Karpas-422 (cell line): ENCODE measurements at regions not wholly inside any gene's neighbourhood (a gene's known extent, or its start where the extent isn't known, plus 50 kb on each side); places are given as distances from the start of the nearest gene placed in this dataset.

Source experiments
- DNase-seq: peaks from one replicate; pipeline ENCODE4 v3.0.0-alpha.2; 2015
- H2AFZ ChIP-seq: fragments of 200-600 bp; sonication (generic); 2 replicates; pipeline ENCODE4 v1.6.1; 2014; ENCODE audit warnings: antibody characterized with exemption, low read length, mixed read lengths
- H3K27ac ChIP-seq: fragments of 200-600 bp; sonication (generic); 2 replicates; pipeline ENCODE4 v1.5.1; 2014; ENCODE audit warnings: mild to moderate bottlenecking, low read length, moderate library complexity
- H3K27me3 ChIP-seq: fragments of 200-600 bp; sonication (generic); 2 replicates; pipeline ENCODE4 v1.6.1; 2014; ENCODE audit warnings: low read length, mixed read lengths
- H3K36me3 ChIP-seq: fragments of 200-600 bp; sonication (generic); 2 replicates; pipeline ENCODE4 v1.6.1; 2014; ENCODE audit warnings: low read length, mixed read lengths; ENCODE audit not compliant: insufficient read depth
- H3K4me1 ChIP-seq: fragments of 200-600 bp; sonication (generic); 2 replicates; pipeline ENCODE4 v1.6.1; 2014; ENCODE audit warnings: mild to moderate bottlenecking, low read length, mixed read lengths
- H3K4me2 ChIP-seq: fragments of 200-600 bp; sonication (generic); 2 replicates; pipeline ENCODE4 v1.6.1; 2014; ENCODE audit warnings: low read length, low read depth, mild to moderate bottlenecking; ENCODE audit not compliant: poor library complexity, severe bottlenecking
- H3K4me3 ChIP-seq: fragments of 200-600 bp; sonication (generic); 2 replicates; pipeline ENCODE4 v1.5.1; 2014; ENCODE audit warnings: mild to moderate bottlenecking, antibody characterized with exemption, low read length, mixed read lengths
- H3K79me2 ChIP-seq: fragments of 200-600 bp; sonication (generic); 2 replicates; pipeline ENCODE4 v1.6.1; 2014; ENCODE audit warnings: mild to moderate bottlenecking, low read length, mixed read lengths
- H3K9ac ChIP-seq: fragments of 200-600 bp; sonication (generic); 2 replicates; pipeline ENCODE4 v1.6.0; 2014; ENCODE audit warnings: low read length
- H3K9me2 ChIP-seq: fragments of 200-600 bp; sonication (generic), shearing (Covaris generic); replicated peaks from 2 replicates; pipeline ENCODE4 v1.6.0; 2014; ENCODE audit warnings: mild to moderate bottlenecking, low read length, moderate library complexity; ENCODE audit not compliant: insufficient read depth
- H3K9me3 ChIP-seq: fragments of 300-700, 200-600 bp; sonication (generic); 2 replicates; pipeline ENCODE4 v1.6.1; 2014; ENCODE audit warnings: low read length, mixed read lengths
- H4K20me1 ChIP-seq: fragments of 200-600 bp; sonication (generic); 2 replicates; pipeline ENCODE4 v1.6.1; 2014; ENCODE audit warnings: mild to moderate bottlenecking, antibody characterized with exemption, low read length, low read depth; ENCODE audit not compliant: insufficient read depth

DNA sequence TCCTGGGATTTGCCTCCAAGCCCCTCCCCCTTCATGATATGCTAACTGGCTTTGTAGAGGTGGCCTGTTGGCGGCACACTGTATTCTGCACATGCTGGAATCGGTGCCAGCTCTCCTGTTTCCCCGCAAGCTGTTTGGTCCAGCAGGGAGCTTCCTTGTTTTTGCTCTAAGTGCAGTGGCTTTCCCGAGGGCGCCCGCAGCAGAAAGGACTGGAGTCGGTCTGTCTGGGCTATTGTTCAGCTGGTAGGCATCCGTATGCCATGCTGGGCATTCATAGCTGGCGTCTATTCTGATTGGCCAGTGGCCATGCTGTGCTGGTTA is 88.9 kb upstream of the MED13L start:
- H3K27ac ChIP-seq: no peak overlapping the region
- H2AFZ ChIP-seq: no peak overlapping the region
- no peaks in the 10 kb centered on the region for H4K20me1 ChIP-seq
- H3K4me3 ChIP-seq: no peak overlapping the region
- no peak for DNase-seq
- H3K4me2 ChIP-seq: no peak overlapping the region
- no peaks in the 10 kb centered on the region for H3K79me2 ChIP-seq
- no peaks in the 10 kb centered on the region for H3K9me2 ChIP-seq
- H3K9ac ChIP-seq: no peak overlapping the region
- no peaks in the 10 kb centered on the region for H3K27me3 ChIP-seq
- H3K9me3 ChIP-seq: no peaks in the 10 kb centered on the region
- H3K36me3 ChIP-seq: no peaks in the 10 kb centered on the region
- H3K4me1 ChIP-seq: no peaks in the 10 kb centered on the region

DNA sequence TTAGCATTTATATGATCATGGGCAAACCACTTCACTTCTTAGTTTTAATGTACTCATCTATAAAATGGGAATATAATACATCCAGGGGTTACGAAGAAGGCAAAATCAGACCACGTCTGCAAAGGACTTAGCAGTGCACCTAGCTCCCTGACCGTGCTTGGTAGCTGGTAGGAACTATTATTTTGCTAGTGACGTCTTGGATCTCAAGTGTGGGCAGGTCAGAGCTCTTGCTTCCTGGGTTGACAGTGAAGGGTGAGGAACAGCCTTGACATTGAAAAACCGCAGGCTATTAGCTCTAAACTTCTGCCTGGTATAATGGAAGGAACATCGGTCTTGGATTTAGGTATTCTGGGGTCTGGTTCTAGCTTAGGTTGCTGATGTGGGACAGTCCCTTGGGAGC is 89.3 kb upstream of the MED13L start:
- Histone ChIP-seq H2AFZ (no peak overlapping the region), H3K9ac (no peak overlapping the region), H4K20me1 (no peaks in the 10 kb centered on the region), H3K9me2 (no peaks in the 10 kb centered on the region), H3K4me2 (no peak overlapping the region), H3K4me3 (no peak overlapping the region), H3K4me1 (no peaks in the 10 kb centered on the region), H3K9me3 (no peaks in the 10 kb centered on the region), H3K79me2 (no peaks in the 10 kb centered on the region), H3K27me3 (no peaks in the 10 kb centered on the region), H3K36me3 (no peaks in the 10 kb centered on the region), H3K27ac (no peak overlapping the region)
- DNase-seq: no peak

DNA sequence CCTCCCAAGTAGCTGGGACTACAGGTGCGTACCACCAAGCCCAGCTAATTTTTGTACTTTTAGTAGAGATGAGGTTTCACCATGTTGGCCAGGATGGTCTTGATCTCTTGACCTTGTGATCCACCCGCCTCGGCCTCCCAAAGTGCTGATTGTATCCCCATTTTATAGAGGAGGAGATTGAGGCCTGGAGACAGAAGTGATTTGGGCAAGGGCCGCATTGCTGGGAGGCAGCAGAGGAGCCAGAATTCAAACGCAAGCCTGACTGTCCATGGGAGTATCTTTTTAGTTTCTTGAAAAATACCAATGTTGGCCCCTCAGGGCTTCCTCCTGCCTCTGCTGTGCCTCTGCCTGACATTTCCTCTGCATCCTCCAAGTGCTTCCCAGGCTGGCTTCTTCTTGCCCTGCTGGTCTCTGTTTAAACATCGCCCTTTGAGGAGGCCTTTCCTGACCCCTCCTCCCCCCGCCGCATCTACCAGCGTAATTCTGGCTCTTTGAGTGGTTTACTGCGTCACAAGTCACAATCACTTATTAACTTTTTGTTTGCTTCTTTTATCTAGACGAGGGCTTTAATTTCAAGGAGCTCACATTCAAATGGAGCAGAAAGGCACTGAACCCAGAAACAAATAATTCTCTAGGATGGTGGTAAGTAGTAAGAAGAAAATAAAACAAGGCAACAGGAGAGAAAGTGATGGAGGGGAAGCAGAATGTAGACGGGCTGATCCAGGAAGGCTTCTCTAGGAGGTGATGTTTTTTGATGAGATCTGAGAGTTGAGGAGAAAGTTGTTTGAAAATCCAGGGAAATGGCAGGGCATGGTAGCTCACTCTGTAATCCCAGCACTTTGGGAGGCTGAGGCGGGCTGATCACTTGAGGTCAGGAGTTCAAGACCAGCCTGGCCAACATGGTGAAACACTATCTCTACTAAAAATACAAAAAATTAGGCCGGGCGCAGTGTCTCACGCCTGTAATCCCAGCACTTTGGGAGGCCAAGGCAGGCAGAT is 91.0 kb upstream of the MED13L start:
- Histone ChIP-seq H3K4me2 (no peak overlapping the region), H3K79me2 (no peaks in the 10 kb centered on the region), H4K20me1 (no peaks in the 10 kb centered on the region), H3K27ac (no peak overlapping the region), H3K9ac (no peak overlapping the region), H3K36me3 (no peaks in the 10 kb centered on the region), H3K9me3 (no peaks in the 10 kb centered on the region), H2AFZ (no peak overlapping the region), H3K4me3 (no peak overlapping the region), H3K9me2 (no peaks in the 10 kb centered on the region), H3K27me3 (no peaks in the 10 kb centered on the region), H3K4me1 (no peaks in the 10 kb centered on the region)
- no peak for DNase-seq

DNA sequence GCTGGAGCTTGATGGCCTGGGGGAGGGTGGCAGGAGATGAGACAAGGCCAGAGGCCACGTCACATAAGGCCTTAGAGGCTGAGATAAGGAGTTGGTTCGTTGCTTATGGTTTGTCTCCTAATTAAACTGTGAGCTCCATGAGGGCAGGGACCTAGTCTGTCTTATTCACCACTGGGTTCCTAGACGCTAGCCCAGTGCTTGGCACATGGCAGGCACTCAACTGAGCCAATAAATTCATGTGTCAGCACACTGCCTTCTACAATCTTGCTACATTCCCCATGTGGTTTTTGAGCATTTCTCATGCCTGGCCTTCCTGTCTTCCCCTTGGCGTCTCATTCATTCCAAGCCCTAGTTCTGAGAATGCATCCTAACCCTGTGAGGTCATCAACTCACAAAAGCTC is 92.5 kb upstream of the MED13L start:
- Histone ChIP-seq H3K9me3 (no peaks in the 10 kb centered on the region), H4K20me1 (no peaks in the 10 kb centered on the region), H3K4me3 (no peak overlapping the region), H3K9ac (no peak overlapping the region), H3K36me3 (no peaks in the 10 kb centered on the region), H3K4me2 (no peak overlapping the region), H2AFZ (no peak overlapping the region), H3K27ac (no peak overlapping the region), H3K4me1 (no peaks in the 10 kb centered on the region), H3K79me2 (no peaks in the 10 kb centered on the region), H3K27me3 (no peaks in the 10 kb centered on the region), H3K9me2 (no peaks in the 10 kb centered on the region)
- no peak for DNase-seq

DNA sequence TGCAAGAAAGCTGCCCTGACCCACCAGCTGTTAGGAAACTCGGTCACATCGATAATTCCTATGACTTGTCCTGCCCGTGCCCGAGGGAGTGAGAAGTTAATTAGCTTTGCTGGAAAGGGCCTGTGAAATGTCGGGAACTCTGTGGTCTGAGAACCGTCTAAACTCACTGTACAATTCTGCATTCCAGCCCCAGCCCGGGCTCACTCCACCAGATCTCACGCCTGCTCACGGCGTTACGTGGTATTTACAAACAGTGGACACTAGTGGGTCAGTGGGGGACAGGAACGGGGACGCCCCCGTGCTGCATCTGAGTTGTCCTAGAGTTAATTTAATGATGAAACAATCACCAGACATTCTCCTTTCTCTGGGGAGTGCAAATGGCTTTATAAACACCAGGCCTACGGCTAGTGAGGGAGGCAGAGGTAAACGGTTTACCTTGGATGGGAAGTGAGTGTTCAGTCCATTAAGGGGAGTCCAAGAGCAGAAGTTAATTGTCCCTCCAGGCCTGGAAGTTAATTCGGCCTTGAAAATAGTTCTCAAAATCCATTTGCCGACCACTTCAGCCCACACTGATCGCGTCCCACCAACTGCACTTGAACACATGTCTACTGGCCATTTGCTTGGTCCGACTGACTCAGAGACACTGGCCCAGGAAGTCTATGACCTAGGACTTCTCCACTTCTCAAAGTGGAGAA is 93.5 kb upstream of the MED13L start:
- Histone ChIP-seq H3K4me3 (no peak overlapping the region), H3K27ac (no peak overlapping the region), H3K79me2 (no peaks in the 10 kb centered on the region), H3K9ac (no peak overlapping the region), H3K9me2 (no peaks in the 10 kb centered on the region), H3K36me3 (no peaks in the 10 kb centered on the region), H3K4me1 (no peaks in the 10 kb centered on the region), H2AFZ (no peak overlapping the region), H4K20me1 (no peaks in the 10 kb centered on the region), H3K4me2 (no peak overlapping the region), H3K27me3 (no peaks in the 10 kb centered on the region), H3K9me3 (no peaks in the 10 kb centered on the region; the same call in 1 of the 2 replicates)
- no peak for DNase-seq

DNA sequence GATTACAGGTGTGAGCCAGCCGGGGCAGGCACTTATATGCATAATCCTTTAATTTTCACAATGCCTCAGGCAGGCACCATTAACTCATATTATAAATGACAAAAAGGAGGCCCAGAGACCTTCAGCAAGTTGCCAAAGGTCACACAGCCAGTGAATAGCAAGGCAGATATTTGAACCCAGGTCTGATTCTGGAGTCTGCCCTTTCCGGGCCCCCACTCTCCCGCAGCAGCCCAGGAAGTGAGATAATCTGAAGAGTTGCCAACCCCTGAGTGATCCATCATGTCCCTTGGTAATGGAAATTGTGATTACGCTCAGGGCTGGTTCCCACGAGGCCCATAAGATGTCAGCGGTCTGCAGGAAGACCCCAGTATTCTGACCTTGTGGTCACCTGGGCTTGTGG is 95.3 kb upstream of the MED13L start:
- no peaks in the 10 kb centered on the region; the same call in 1 of the 2 replicates for H3K9me3 ChIP-seq
- no peak overlapping the region for H3K4me2 ChIP-seq
- no peaks in the 10 kb centered on the region for H4K20me1 ChIP-seq
- no peak overlapping the region for H3K9ac ChIP-seq
- no peak overlapping the region for H2AFZ ChIP-seq
- H3K36me3 ChIP-seq: no peaks in the 10 kb centered on the region
- H3K9me2 ChIP-seq: no peaks in the 10 kb centered on the region
- H3K4me1 ChIP-seq: no peaks in the 10 kb centered on the region
- no peak overlapping the region for H3K4me3 ChIP-seq
- DNase-seq: no peak
- H3K27me3 ChIP-seq: no peaks in the 10 kb centered on the region
- no peak overlapping the region for H3K27ac ChIP-seq
- H3K79me2 ChIP-seq: no peaks in the 10 kb centered on the region

DNA sequence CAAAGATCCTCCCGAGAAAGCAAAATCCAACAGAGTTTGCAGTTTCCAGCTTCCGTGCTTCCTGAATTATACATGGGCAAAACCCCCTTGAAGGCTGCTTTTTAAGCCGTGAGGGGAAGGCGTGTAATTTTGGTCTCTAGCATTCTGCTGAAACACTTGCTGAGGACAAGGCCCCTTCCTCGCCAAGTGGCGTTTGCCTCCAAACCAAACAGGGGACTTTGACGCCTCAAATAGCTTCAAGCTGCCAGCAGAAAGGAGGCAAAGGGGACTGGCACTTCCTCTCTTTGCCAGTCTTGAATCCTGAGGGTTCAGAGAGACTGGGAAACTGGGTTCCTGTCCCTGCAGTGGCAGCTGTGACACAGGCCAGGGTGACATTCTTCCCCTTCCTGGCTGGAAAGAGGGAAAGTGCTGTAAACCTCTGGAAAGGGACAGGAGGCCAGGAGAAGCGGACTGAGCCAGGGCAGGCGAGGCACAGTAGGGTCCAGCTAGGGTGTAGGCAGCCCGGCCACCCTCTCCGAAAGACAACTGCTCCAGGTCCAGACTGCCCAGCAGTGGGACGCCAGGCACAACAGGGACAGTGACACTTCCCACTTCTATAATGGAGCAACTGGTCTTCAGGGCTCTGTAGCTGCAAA is 96.2 kb upstream of the MED13L start:
- H3K4me1 ChIP-seq: no peaks in the 10 kb centered on the region
- H3K36me3 ChIP-seq: no peaks in the 10 kb centered on the region
- H3K9ac ChIP-seq: no peak overlapping the region
- no peaks in the 10 kb centered on the region for H4K20me1 ChIP-seq
- no peak overlapping the region for H2AFZ ChIP-seq
- no peaks in the 10 kb centered on the region for H3K27me3 ChIP-seq
- H3K79me2 ChIP-seq: no peaks in the 10 kb centered on the region
- H3K9me2 ChIP-seq: no peaks in the 10 kb centered on the region
- no peaks in the 10 kb centered on the region; the same call in 1 of the 2 replicates for H3K9me3 ChIP-seq
- H3K27ac ChIP-seq: no peak overlapping the region
- no peak for DNase-seq
- H3K4me2 ChIP-seq: no peak overlapping the region
- H3K4me3 ChIP-seq: no peak overlapping the region

DNA sequence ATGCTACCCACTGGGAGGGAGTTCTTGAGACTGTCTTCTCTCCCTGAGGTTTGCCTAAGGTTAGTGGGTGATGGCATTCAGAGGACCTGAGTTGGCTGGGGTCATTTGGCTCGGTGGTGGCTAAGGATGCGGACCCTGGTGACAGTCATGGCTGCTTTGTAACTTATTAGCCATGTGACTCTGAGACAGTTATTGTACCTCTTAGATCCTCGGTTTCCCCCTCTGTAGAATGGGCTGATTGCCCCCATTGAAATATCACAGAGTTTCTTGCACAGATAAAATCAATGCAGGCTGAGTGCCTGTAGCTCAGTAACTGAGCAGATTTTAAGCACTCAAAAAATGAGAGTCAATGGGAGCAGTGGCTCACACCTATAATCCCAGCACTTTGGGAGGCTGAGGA is 96.7 kb upstream of the MED13L start:
- Histone ChIP-seq H3K27me3 (no peaks in the 10 kb centered on the region), H3K9me2 (no peaks in the 10 kb centered on the region), H3K9me3 (no peaks in the 10 kb centered on the region; the same call in 1 of the 2 replicates), H3K36me3 (no peaks in the 10 kb centered on the region), H3K79me2 (no peaks in the 10 kb centered on the region), H3K4me1 (no peaks in the 10 kb centered on the region), H3K9ac (no peak overlapping the region), H3K27ac (no peak overlapping the region), H3K4me3 (no peak overlapping the region), H2AFZ (no peak overlapping the region), H4K20me1 (no peaks in the 10 kb centered on the region), H3K4me2 (no peak overlapping the region)
- DNase-seq: no peak
